Pancreas (tissue), 10 donors: ENCODE measurements at regions not wholly inside any gene's neighbourhood (a gene's known extent, or its start where the extent isn't known, plus 50 kb on each side); places are given as distances from the start of the nearest gene placed in this dataset.

Experiments
- ATAC-seq, 4 donors: fragments of 200-7000 bp; cut with Tn5 transposase; one replicate each; pipeline versions ENCODE4 v1.8.0 to v1.9.1; 2020; ENCODE audit warnings: mild to moderate bottlenecking in 4 of 4, moderate library complexity in 4 of 4
- DNase-seq, 6 donors: peaks; one replicate each; pipeline ENCODE4 v3.0.0-alpha.2; 2020
- FAIRE-seq: peaks from 2 replicates; lab custom pipeline; 2012; peaks lifted over from hg19 to GRCh38; lab: Jason Lieb, UNC
- H3K27ac ChIP-seq, 4 donors: fragments of 200-600 bp; sonication (generic); 1 replicate in 3 of 4; 2 replicates in 1 of 4; pipeline versions ENCODE4 v1.5.0 to v1.8.0; 2020
- H3K27me3 ChIP-seq, 4 donors: fragments of 200-600 bp; one replicate each; pipeline ENCODE4 v1.8.0; 2021
- H3K36me3 ChIP-seq, 3 donors: fragments of 200-600 bp; sonication (generic) in 1 of 3; one replicate each; pipeline versions ENCODE4 v1.5.0 to v1.8.0; 2020 to 2021
- H3K4me1 ChIP-seq, 3 donors: fragments of 200-600 bp; one replicate each; pipeline ENCODE4 v1.8.0; 2021
- H3K4me3 ChIP-seq, 4 donors: fragments of 200-600 bp; sonication (generic) in 2 of 4; one replicate each; pipeline versions ENCODE4 v1.5.0 to v1.8.0; 2020 to 2021
- H3K9me3 ChIP-seq, 4 donors: fragments of 200-600 bp; one replicate each; pipeline ENCODE4 v1.8.0; 2021
- WGBS, 2 donors: extraction: QIAGEN DNeasy Blood & Tissue Kit; methylation state at CpG; one replicate each; pipeline ENCODE4 v1.1.7; 2013; 5-methylcytosine and 5-hydroxymethylcytosine counted together
- intact Hi-C, 3 donors: fragments of 100-400 bp; cut with DNase I; formaldehyde crosslinking; loops; one replicate each; pipeline versions ENCODE4 v1.11.1 to v1.14.2; 2022
- TF ChIP-seq, protein P1 (sequence below), 4 donors: fragments of 200-600 bp; sonication (generic) in 3 of 4; IDR thresholded peaks; one replicate each; pipeline versions ENCODE4 v1.5.0 to v1.8.0; 2021; ENCODE audit warnings: antibody characterized with exemption in 4 of 4
- donor health status: healthy with polysubstance abuse.
- donor health status: DM: no; HTN: no; CAD: no; lungs with moderate emphysema.
- donor health status: DM: no; HTN: no; CAD: no.
- donor health status: control.
- donor health status: control.
- donor health status: Bipolar disorder and iron deficiency.
- donor health status: DM: yes; HTN: yes; CAD: no.
- donor health status: DM: no; HTN: no; CAD: no.
- donor health status: DM: no; HTN: no; CAD: no.
- donor health status: DM: yes; HTN: yes; CAD: no.

GRCh38 chr2:60385648-60386047 lies 167.8 kb downstream of the BCL11A start:
- Histone ChIP-seq H3K27ac (no peak overlapping the region), H3K36me3 (no peaks in the 10 kb centered on the region), H3K4me3 (no peak overlapping the region), H3K9me3 (no peaks in the 10 kb centered on the region), H3K27me3 (no peaks in the 10 kb centered on the region), H3K4me1 (no peaks in the 10 kb centered on the region)
- ATAC-seq (no peak), FAIRE-seq (no peak), DNase-seq (no peak)
- 74 to 85% methylated on average over 5 of the region's 5 CpGs for whole genome bisulfite sequencing, 2 donors
- intact Hi-C loops, result no loop called here
- TF ChIP-seq, protein P1, sequence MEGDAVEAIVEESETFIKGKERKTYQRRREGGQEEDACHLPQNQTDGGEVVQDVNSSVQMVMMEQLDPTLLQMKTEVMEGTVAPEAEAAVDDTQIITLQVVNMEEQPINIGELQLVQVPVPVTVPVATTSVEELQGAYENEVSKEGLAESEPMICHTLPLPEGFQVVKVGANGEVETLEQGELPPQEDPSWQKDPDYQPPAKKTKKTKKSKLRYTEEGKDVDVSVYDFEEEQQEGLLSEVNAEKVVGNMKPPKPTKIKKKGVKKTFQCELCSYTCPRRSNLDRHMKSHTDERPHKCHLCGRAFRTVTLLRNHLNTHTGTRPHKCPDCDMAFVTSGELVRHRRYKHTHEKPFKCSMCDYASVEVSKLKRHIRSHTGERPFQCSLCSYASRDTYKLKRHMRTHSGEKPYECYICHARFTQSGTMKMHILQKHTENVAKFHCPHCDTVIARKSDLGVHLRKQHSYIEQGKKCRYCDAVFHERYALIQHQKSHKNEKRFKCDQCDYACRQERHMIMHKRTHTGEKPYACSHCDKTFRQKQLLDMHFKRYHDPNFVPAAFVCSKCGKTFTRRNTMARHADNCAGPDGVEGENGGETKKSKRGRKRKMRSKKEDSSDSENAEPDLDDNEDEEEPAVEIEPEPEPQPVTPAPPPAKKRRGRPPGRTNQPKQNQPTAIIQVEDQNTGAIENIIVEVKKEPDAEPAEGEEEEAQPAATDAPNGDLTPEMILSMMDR (IDR thresholded peaks at IDR 0.05), result no peak

- DNase-seq (no peak), ATAC-seq (peak in 3 of 4 donors; percentile 30 to 71 (median 33)), FAIRE-seq (no peak)
- WGBS, 2 donors, result 71 to 77% methylated on average over 6 of the region's 6 CpGs
- TF ChIP-seq, protein P1 (IDR thresholded peaks at IDR 0.05), result no peak
- Histone ChIP-seq H3K4me1 (no peaks in the 10 kb centered on the region), H3K9me3 (no peaks in the 10 kb centered on the region), H3K27me3 (no peaks in the 10 kb centered on the region), H3K36me3 (no peaks in the 10 kb centered on the region), H3K27ac (peak overlapping the region in 1 of 4 donors; percentile 13), H3K4me3 (no peak overlapping the region)
- intact Hi-C loops, result no loop called here
Observed at GRCh38 chr2:60383401-60384143, 169.9 kb downstream of the BCL11A start.

DNA sequence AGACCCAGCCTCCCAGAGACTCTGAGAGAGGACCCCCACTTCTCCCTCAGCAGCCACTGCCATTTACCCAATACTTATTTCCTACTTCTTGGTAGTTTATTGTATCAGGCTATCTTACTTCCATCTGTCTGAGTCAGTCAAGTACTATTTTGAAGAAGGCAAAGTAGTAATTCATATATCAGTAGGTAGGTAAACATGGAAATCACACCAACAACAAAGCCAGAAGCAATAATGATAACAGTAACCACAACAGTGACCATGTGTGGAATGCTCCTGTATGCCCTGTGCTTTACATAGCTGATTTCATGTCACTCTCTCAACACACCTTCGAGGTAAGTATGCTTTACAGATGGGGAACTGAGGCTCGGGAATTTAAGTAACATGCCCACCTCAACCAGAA lies 173.0 kb downstream of the BCL11A start:
- Histone ChIP-seq H3K27ac (no peak overlapping the region), H3K9me3 (no peaks in the 10 kb centered on the region), H3K4me3 (no peak overlapping the region), H3K4me1 (no peaks in the 10 kb centered on the region), H3K27me3 (no peaks in the 10 kb centered on the region), H3K36me3 (no peaks in the 10 kb centered on the region)
- no peak for DNase-seq
- WGBS, 2 donors, result 81 to 83% methylated on average over 2 of the region's 2 CpGs
- FAIRE-seq, result no peak
- TF ChIP-seq, protein P1 (IDR thresholded peaks at IDR 0.05), result no peak
- ATAC-seq, result no peak
- intact Hi-C loops, result no loop called here

- Histone ChIP-seq H3K27ac (no peak overlapping the region), H3K36me3 (no peaks in the 10 kb centered on the region), H3K4me1 (no peaks in the 10 kb centered on the region), H3K4me3 (no peak overlapping the region), H3K9me3 (no peaks in the 10 kb centered on the region), H3K27me3 (no peaks in the 10 kb centered on the region)
- WGBS, 2 donors, result 73 to 85% methylated on average over 2 of the region's 2 CpGs
- intact Hi-C loops, result no loop called here
- FAIRE-seq (no peak), ATAC-seq (no peak), DNase-seq (no peak)
- TF ChIP-seq, protein P1 (IDR thresholded peaks at IDR 0.05), result no peak
Observed at GRCh38 chr2:60379684-60380083, 173.8 kb downstream of the BCL11A start.

GRCh38 chr2:60379216-60379615 lies 174.2 kb downstream of the BCL11A start:
- 73 to 80% methylated on average over 7 of the region's 7 CpGs for WGBS, 2 donors

More at GRCh38 chr2:60379216-60379615, 174.2 kb downstream of the BCL11A start:
- no peaks in the 10 kb centered on the region for H3K9me3 ChIP-seq
- TF ChIP-seq, protein P1 (IDR thresholded peaks at IDR 0.05), result no peak
- H3K27ac ChIP-seq, result no peak overlapping the region
- no peaks in the 10 kb centered on the region for H3K27me3 ChIP-seq
- no peak for DNase-seq
- intact Hi-C loops, result no loop called here
- no peaks in the 10 kb centered on the region for H3K36me3 ChIP-seq
- FAIRE-seq, result no peak
- no peak overlapping the region for H3K4me3 ChIP-seq
- no peaks in the 10 kb centered on the region for H3K4me1 ChIP-seq
- ATAC-seq, result no peak
